Ishikawa (cell line): ENCODE measurements at regions not wholly inside any gene's neighbourhood (a gene's known extent, or its start where the extent isn't known, plus 50 kb on each side); places are given as distances from the start of the nearest gene placed in this dataset.

Experiments
- CEBPB ChIP-seq: IDR thresholded peaks from 2 replicates; pipeline ENCODE4 v1.6.1; 2012
- EGR1 ChIP-seq: IDR thresholded peaks from 2 replicates; pipeline ENCODE4 v1.6.1; 2012
- MAX ChIP-seq: IDR thresholded peaks from 2 replicates; pipeline ENCODE4 v1.6.1; 2012
- REST ChIP-seq: IDR thresholded peaks from 2 replicates; pipeline ENCODE4 v1.6.1; 2012; ENCODE audit warnings: low read depth, mild to moderate bottlenecking
- TCF12 ChIP-seq: IDR thresholded peaks from 2 replicates; pipeline ENCODE4 v1.6.1; 2012; ENCODE audit warnings: low read depth
- YY1 ChIP-seq: IDR thresholded peaks from 2 replicates; pipeline ENCODE4 v1.6.1; 2012; ENCODE audit warnings: low read depth

DNA sequence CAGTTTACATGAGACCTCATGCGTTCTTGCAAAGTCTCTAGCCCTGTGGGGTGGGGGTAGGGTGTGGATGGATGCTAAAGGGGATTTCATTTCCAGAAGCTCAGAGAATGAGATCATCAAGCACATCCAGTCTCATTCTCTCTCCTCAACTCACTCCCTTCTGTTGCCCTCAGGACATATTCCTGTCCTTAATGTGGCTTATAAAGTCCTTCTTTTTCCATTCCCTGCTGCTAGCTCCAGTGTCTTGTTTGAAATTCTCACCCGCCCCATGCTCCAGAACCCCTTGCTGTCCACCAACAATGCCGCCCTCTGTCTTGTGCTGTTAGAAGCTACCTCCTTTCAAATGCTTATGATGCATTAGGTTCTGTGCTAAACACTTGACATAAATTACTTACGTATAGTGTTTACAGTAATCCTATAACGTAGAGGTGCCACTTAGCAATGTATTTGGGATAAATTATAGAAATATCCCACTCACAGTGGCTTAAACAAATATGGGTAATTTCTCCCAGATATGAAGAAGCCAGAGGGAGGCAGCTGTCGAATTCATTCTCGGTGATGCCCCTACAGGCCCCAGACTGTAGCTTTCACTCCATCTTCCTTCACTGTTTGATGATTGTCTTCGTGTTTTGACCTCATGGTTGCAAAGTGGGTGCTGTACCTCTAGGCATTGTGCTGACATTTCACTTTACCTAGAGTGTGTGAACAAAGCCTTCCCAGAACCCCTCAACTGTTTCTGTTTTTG is 273.1 kb upstream of the TBL1XR1 start:
- TF ChIP-seq EGR1 (no peak), REST (no peak), YY1 (no peak), CEBPB (no peak), TCF12 (no peak), MAX (no peak)
